Adipocyte (in vitro differentiated cells): ENCODE measurements at regions not wholly inside any gene's neighbourhood (a gene's known extent, or its start where the extent isn't known, plus 50 kb on each side); places are given as distances from the start of the nearest gene placed in this dataset.
A peak's percentile ranks its signal among the peaks of the same experiment; 100 is the strongest.

Experiments used
- DNase-seq: peaks from one replicate; pipeline ENCODE4 v3.0.0-alpha.2; 2015; ENCODE audit warnings: low read depth
- H3K27me3 ChIP-seq: replicated peaks from 2 replicates; pipeline ENCODE4 v1.7.0; 2013; ENCODE audit warnings: mild to moderate bottlenecking, low read length, moderate library complexity; ENCODE audit not compliant: control insufficient read depth, insufficient read depth
- H3K36me3 ChIP-seq: 2 replicates; pipeline ENCODE4 v1.7.0; 2013; ENCODE audit warnings: low read length, mild to moderate bottlenecking, moderate library complexity; ENCODE audit not compliant: control insufficient read depth, insufficient read depth, severe bottlenecking
- H3K4me1 ChIP-seq: 2 replicates; pipeline ENCODE4 v1.7.0; 2013; ENCODE audit warnings: mild to moderate bottlenecking, low read length, moderate library complexity; ENCODE audit not compliant: control insufficient read depth, insufficient read depth
- H3K4me3 ChIP-seq: 2 replicates; pipeline ENCODE4 v1.7.0; 2013; ENCODE audit warnings: mild to moderate bottlenecking, low read length, moderate library complexity
- H3K9ac ChIP-seq: 2 replicates; pipeline ENCODE4 v1.7.0; 2013; ENCODE audit warnings: mild to moderate bottlenecking, low read length, moderate library complexity
- H3K9me3 ChIP-seq: 2 replicates; pipeline ENCODE4 v1.7.0; 2013; ENCODE audit warnings: mild to moderate bottlenecking, low read length, moderate library complexity; ENCODE audit not compliant: control insufficient read depth

- Histone ChIP-seq H3K9ac (no peak overlapping the region), H3K9me3 (no peaks in the 10 kb centered on the region), H3K36me3 (no peaks in the 10 kb centered on the region), H3K4me1 (no peaks in the 10 kb centered on the region), H3K27me3 (no peaks in the 10 kb centered on the region), H3K4me3 (no peak overlapping the region)
- no peak for DNase-seq
Measured at GRCh38 chr7:55657654-55658053, 85.4 kb upstream of the VOPP1 start.

- H3K4me1 ChIP-seq = no peaks in the 10 kb centered on the region
Measured at GRCh38 chr7:55651057-55651456, 78.8 kb upstream of the VOPP1 start.

DNA sequence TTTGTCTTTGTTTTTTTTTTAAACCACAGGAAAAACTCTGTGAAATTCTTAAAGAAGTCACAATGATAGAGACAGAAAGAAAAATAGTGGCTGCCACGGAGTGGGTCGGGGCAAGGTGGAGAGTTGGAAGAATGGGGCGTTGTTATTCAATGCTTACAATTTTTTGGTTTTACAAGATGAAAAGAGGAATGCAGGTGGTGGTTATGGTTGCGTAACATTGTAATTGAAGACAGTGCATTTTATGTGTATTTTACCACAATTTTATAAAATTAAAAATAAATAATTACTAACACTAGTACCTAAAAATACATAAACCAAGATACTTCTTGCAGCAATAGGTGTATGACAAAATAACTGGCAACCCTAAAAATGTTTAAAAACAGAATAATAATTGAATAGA lies 76.9 kb upstream of the VOPP1 start:
- H3K4me3 ChIP-seq = no peak overlapping the region
- H3K9ac ChIP-seq = no peak overlapping the region
- H3K36me3 ChIP-seq = no peaks in the 10 kb centered on the region
- H3K9me3 ChIP-seq = no peaks in the 10 kb centered on the region
- no peaks in the 10 kb centered on the region for H3K4me1 ChIP-seq
- H3K27me3 ChIP-seq = no peaks in the 10 kb centered on the region
- DNase-seq = no peak

More at GRCh38 chr7:55651057-55651456, 78.8 kb upstream of the VOPP1 start:
- Histone ChIP-seq H3K36me3 (no peaks in the 10 kb centered on the region), H3K27me3 (no peaks in the 10 kb centered on the region), H3K4me3 (no peak overlapping the region), H3K9me3 (no peaks in the 10 kb centered on the region), H3K9ac (no peak overlapping the region)
- no peak for DNase-seq

GRCh38 chr7:55644567-55644966 lies 72.3 kb upstream of the VOPP1 start:
- Histone ChIP-seq H3K4me3 (no peak overlapping the region), H3K27me3 (peaks cover 2% of the 10 kb centered on the region), H3K9me3 (peaks cover 4% of the 10 kb centered on the region), H3K36me3 (no peaks in the 10 kb centered on the region), H3K4me1 (no peaks in the 10 kb centered on the region), H3K9ac (no peak overlapping the region)
- DNase-seq = no peak

- Histone ChIP-seq H3K36me3 (no peaks in the 10 kb centered on the region), H3K4me1 (no peaks in the 10 kb centered on the region), H3K9me3 (peaks cover 7% of the 10 kb centered on the region), H3K27me3 (peaks cover 4% of the 10 kb centered on the region), H3K4me3 (no peak overlapping the region), H3K9ac (no peak overlapping the region)
- DNase-seq = no peak
Measured at GRCh38 chr7:55642266-55642665, 70.0 kb upstream of the VOPP1 start.

DNA sequence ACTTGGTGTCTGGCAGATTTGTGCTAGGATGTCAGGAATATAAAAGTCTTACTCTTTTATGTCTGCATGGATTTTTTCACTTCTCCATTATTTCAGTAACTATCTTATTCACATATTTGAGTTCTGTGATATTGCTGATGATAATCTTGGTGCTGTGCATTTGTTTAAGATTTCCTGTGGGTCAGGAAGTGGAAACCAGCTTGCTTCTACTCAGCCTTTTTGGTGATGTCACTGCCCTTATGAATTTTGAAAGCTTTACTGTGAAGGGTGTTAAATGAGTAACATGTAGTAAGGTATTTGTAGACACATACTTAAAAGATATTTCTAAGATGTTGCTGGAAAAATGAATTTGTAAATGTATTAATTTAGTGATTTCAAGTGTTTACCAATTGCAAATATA lies 69.5 kb upstream of the VOPP1 start:
- Histone ChIP-seq H3K4me3 (no peak overlapping the region), H3K9me3 (peaks cover 7% of the 10 kb centered on the region), H3K4me1 (no peaks in the 10 kb centered on the region), H3K27me3 (peaks cover 4% of the 10 kb centered on the region), H3K36me3 (no peaks in the 10 kb centered on the region), H3K9ac (no peak overlapping the region)
- no peak for DNase-seq

DNA sequence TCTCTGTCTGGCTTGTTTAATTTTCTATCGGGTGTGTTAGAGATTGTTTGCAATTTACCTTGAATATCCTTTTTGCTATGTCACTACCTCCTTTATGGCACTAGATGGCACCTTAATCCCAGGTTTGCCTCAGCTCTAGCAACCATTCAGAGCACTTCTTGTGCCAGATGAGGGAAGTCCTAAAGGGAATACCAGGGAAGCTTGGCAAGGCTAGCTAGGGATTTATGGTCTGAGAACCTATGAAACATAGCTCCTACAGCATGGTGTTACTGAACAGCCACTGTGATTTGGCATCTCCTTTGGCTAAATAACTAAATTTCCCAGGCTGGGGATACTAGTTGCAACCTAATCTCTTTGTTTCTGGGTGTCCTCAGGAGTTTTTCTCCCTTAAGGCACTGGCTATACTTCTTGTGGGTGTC lies 69.0 kb upstream of the VOPP1 start:
- no peaks in the 10 kb centered on the region for H3K36me3 ChIP-seq
- H3K9me3 ChIP-seq = peaks cover 7% of the 10 kb centered on the region
- H3K27me3 ChIP-seq = peaks cover 4% of the 10 kb centered on the region
- H3K9ac ChIP-seq = no peak overlapping the region
- no peak overlapping the region for H3K4me3 ChIP-seq
- DNase-seq = peak; percentile 86
- H3K4me1 ChIP-seq = no peaks in the 10 kb centered on the region

- Histone ChIP-seq H3K4me1 (no peaks in the 10 kb centered on the region), H3K9ac (no peak overlapping the region), H3K4me3 (no peak overlapping the region), H3K9me3 (peaks cover 7% of the 10 kb centered on the region), H3K36me3 (no peaks in the 10 kb centered on the region), H3K27me3 (peaks cover 4% of the 10 kb centered on the region)
- no peak for DNase-seq
Measured at GRCh38 chr7:55639640-55640039, 67.3 kb upstream of the VOPP1 start.

GRCh38 chr7:55629051-55629677 lies 56.9 kb upstream of the VOPP1 start:
- Histone ChIP-seq H3K36me3 (no peaks in the 10 kb centered on the region), H3K4me1 (no peaks in the 10 kb centered on the region), H3K4me3 (no peak overlapping the region), H3K9me3 (peaks cover 4% of the 10 kb centered on the region), H3K27me3 (no peaks in the 10 kb centered on the region), H3K9ac (no peak overlapping the region)
- DNase-seq = no peak

DNA sequence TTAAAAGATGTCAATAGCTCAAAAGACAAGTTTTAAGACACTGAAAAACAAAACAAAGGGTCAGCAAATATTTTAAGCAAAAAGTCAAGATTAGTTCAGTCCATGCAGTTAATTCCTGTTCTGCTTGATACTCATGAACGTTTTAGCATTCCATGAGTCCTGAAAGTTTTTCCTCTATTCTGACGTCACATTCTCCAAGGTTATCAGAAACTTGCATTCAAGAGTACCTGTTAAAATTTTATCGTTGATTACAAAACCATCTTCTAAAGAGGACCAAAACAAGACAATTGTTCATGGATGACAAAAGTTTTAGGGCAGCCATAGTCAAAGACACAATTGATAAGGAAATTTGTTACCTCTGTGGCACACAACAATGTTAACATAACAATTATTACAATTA lies 52.5 kb upstream of the VOPP1 start:
- Histone ChIP-seq H3K36me3 (no peaks in the 10 kb centered on the region), H3K4me3 (no peak overlapping the region), H3K9ac (no peak overlapping the region), H3K9me3 (peaks cover 7% of the 10 kb centered on the region), H3K4me1 (no peaks in the 10 kb centered on the region), H3K27me3 (no peaks in the 10 kb centered on the region)
- DNase-seq = no peak

DNA sequence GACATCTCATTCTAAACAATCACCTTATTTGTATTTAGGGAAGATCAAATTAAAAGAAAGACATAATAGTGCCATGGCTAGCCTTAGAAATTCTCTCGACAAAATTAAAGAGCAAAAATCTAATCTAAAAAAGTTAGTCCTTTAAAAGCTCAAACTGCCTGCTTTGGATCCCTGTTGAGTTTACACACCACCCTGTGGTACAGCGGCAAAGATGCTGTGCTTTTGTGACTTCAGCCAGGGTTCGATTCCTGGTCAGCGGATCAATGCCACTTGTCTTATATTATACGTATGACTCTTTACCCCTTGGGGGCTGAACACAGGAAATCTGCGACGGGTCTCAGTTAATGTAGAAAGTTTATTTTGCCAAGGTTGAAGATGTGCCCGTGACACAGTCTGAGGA lies 51.3 kb upstream of the VOPP1 start:
- Histone ChIP-seq H3K9me3 (peaks cover 7% of the 10 kb centered on the region), H3K36me3 (no peaks in the 10 kb centered on the region), H3K4me1 (no peaks in the 10 kb centered on the region), H3K9ac (no peak overlapping the region), H3K4me3 (no peak overlapping the region), H3K27me3 (no peaks in the 10 kb centered on the region)
- no peak for DNase-seq

DNA sequence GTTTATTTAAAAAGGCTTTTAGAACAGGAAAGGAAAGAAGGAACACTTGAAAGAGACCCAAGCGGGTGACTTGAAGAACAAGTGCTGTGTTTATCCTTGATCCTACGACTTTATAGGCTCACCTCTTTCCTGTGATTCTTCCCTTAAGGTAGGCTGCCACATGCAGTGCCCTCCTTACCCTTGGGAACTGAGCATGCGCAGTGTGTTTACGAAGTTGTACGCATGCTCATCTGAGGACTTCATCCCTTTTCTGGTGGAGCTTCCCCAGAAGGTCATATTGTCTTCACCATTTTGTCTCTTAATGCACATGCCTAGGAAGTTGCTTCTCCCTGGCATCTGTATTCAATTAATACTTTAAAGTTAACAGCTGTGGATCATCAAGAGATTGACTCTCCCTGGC lies 49.9 kb upstream of the VOPP1 start:
- no peaks in the 10 kb centered on the region for H3K4me1 ChIP-seq
- H3K36me3 ChIP-seq = no peaks in the 10 kb centered on the region
- no peaks in the 10 kb centered on the region for H3K27me3 ChIP-seq
- no peak overlapping the region for H3K4me3 ChIP-seq
- no peak overlapping the region for H3K9ac ChIP-seq
- peaks cover 6% of the 10 kb centered on the region for H3K9me3 ChIP-seq
- DNase-seq = no peak
